ENCODE measurements at regions not wholly inside any gene's neighbourhood (a gene's known extent, or its start where the extent isn't known, plus 50 kb on each side); places are given as distances from the start of the nearest gene placed in this dataset.

GRCh38 chr7:86444245-86444644 is 199.5 kb upstream of the GRM3 start:
- TF ChIP-seq CTCF (IDR thresholded peaks at IDR 0.05; ENCODE audit: borderline replicate concordance, extremely low read depth, low read length, poor library complexity, severe bottlenecking) (no peak), EZH2 (IDR thresholded peaks at IDR 0.05; ENCODE audit: borderline replicate concordance, low read depth, low read length, severe bottlenecking) (no peak)
